Tibial artery (tissue), 4 donors: ENCODE measurements at regions not wholly inside any gene's neighbourhood (a gene's known extent, or its start where the extent isn't known, plus 50 kb on each side); places are given as distances from the start of the nearest gene placed in this dataset.

Source experiments
- DNase-seq, 2 donors: peaks; one replicate each; pipeline ENCODE4 v3.0.0-alpha.2; 2019
- H3K27ac ChIP-seq, 2 donors: fragments of 200-600 bp; sonication (generic) in 1 of 2; 1 replicate in 1 of 2; 2 replicates in 1 of 2; pipeline ENCODE4 v1.5.1; 2018 to 2019; ENCODE audit warnings: mild to moderate bottlenecking in 1 of 2
- H3K27me3 ChIP-seq, 2 donors: fragments of 200-600 bp; sonication (generic) in 1 of 2; one replicate each; pipeline versions ENCODE4 v1.5.1 to v1.6.0; 2016 to 2019
- H3K36me3 ChIP-seq, 3 donors: fragments of 200-600 bp; sonication (generic) in 2 of 3; one replicate each; pipeline ENCODE4 v1.5.1; 2016 to 2019; ENCODE audit warnings: mild to moderate bottlenecking in 2 of 3
- H3K4me1 ChIP-seq, 4 donors: fragments of 200-600 bp; sonication (generic) in 2 of 4; 1 replicate in 3 of 4; 2 replicates in 1 of 4; pipeline ENCODE4 v1.5.1; 2016 to 2019
- H3K4me3 ChIP-seq, 2 donors: fragments of 200-600 bp; sonication (generic) in 1 of 2; 1 replicate in 1 of 2; 2 replicates in 1 of 2; pipeline ENCODE4 v1.5.1; 2018 to 2019; ENCODE audit warnings: mild to moderate bottlenecking in 2 of 2
- H3K9me3 ChIP-seq, 3 donors: fragments of 200-600 bp; sonication (generic) in 1 of 3; one replicate each; pipeline ENCODE4 v1.5.1; 2016 to 2019
- CTCF ChIP-seq, 2 experiments: fragments of 200-600 bp in 1 of 2; fragments of 450-650 bp in 1 of 2; IDR thresholded peaks; one replicate each; pipeline ENCODE4 v1.5.1; 2017 to 2019; ENCODE audit warnings: antibody characterized with exemption in 2 of 2, mild to moderate bottlenecking in 1 of 2, moderate library complexity in 1 of 2
- intact Hi-C: fragments of 100-400 bp; cut with DNase I; formaldehyde crosslinking; loops from one replicate; pipeline ENCODE4 v1.15.0; 2023; ENCODE audit warnings: low total_unique reads

GRCh38 chr6:134657751-134658527 is 292.0 kb downstream of the ALDH8A1 start:
- no peak for TF ChIP-seq CTCF (IDR thresholded peaks at IDR 0.05)
- H3K27me3 ChIP-seq, result no peaks in the 10 kb centered on the region
- DNase-seq, result no peak
- H3K9me3 ChIP-seq, result no peaks in the 10 kb centered on the region
- H3K27ac ChIP-seq, result no peak overlapping the region
- peaks cover 0 to 3% (median 0%) of the 10 kb centered on the region in 4 donors for H3K4me1 ChIP-seq
- no peak overlapping the region for H3K4me3 ChIP-seq
- H3K36me3 ChIP-seq, result no peaks in the 10 kb centered on the region
- intact Hi-C loops, result no loop called here

- Histone ChIP-seq H3K4me3 (no peak overlapping the region), H3K27me3 (no peaks in the 10 kb centered on the region), H3K4me1 (peaks cover 0 to 3% (median 0%) of the 10 kb centered on the region in 4 donors), H3K9me3 (no peaks in the 10 kb centered on the region), H3K36me3 (no peaks in the 10 kb centered on the region), H3K27ac (no peak overlapping the region)
- intact Hi-C loops, result no loop called here
- DNase-seq, result no peak
- no peak for TF ChIP-seq CTCF (IDR thresholded peaks at IDR 0.05)
Observed at GRCh38 chr6:134657343-134657742, 292.6 kb downstream of the ALDH8A1 start.

- intact Hi-C loops, result no loop called here
- no peaks in the 10 kb centered on the region for H3K36me3 ChIP-seq
Observed at GRCh38 chr6:134654751-134655150, 295.1 kb downstream of the ALDH8A1 start.

GRCh38 chr6:134651519-134651918 is 298.4 kb downstream of the ALDH8A1 start:
- Histone ChIP-seq H3K4me3 (no peak overlapping the region), H3K27me3 (no peaks in the 10 kb centered on the region), H3K9me3 (no peaks in the 10 kb centered on the region), H3K36me3 (no peaks in the 10 kb centered on the region), H3K4me1 (no peaks in the 10 kb centered on the region), H3K27ac (no peak overlapping the region)
- TF ChIP-seq CTCF (IDR thresholded peaks at IDR 0.05), result no peak
- DNase-seq, result no peak
- intact Hi-C loops, result no loop called here

More at GRCh38 chr6:134654751-134655150, 295.1 kb downstream of the ALDH8A1 start:
- H3K4me1 ChIP-seq, result no peaks in the 10 kb centered on the region
- H3K27ac ChIP-seq, result no peak overlapping the region
- H3K9me3 ChIP-seq, result no peaks in the 10 kb centered on the region
- no peaks in the 10 kb centered on the region for H3K27me3 ChIP-seq
- no peak for TF ChIP-seq CTCF (IDR thresholded peaks at IDR 0.05)
- H3K4me3 ChIP-seq, result no peak overlapping the region
- no peak for DNase-seq

GRCh38 chr6:134647861-134648260 is 302.0 kb downstream of the ALDH8A1 start:
- intact Hi-C loops, result loop anchor here (10.0 kb wide), 1 partner anchor 177 kb away; no protein-coding TSS in a partner anchor
- Histone ChIP-seq H3K36me3 (no peaks in the 10 kb centered on the region), H3K4me3 (no peak overlapping the region), H3K4me1 (no peaks in the 10 kb centered on the region), H3K27me3 (no peaks in the 10 kb centered on the region), H3K9me3 (no peaks in the 10 kb centered on the region), H3K27ac (no peak overlapping the region)
- DNase-seq, result no peak
- TF ChIP-seq CTCF (IDR thresholded peaks at IDR 0.05), result no peak
